SIG-M5 treated with dmso at 0.1 percent for 504 hours (cell line): ENCODE measurements at regions not wholly inside any gene's neighbourhood (a gene's known extent, or its start where the extent isn't known, plus 50 kb on each side); places are given as distances from the start of the nearest gene placed in this dataset.
"Not testable (repeated sequence)": the region's sequence is repeated elsewhere in the genome, so short reads cannot be mapped to it uniquely, and the experiment has no call there.

Source experiments
- DNase-seq: peaks from one replicate; lab custom pipeline; 2025; ENCODE audit not compliant: unreplicated experiment; lab: John Stamatoyannopoulos, UW

DNA sequence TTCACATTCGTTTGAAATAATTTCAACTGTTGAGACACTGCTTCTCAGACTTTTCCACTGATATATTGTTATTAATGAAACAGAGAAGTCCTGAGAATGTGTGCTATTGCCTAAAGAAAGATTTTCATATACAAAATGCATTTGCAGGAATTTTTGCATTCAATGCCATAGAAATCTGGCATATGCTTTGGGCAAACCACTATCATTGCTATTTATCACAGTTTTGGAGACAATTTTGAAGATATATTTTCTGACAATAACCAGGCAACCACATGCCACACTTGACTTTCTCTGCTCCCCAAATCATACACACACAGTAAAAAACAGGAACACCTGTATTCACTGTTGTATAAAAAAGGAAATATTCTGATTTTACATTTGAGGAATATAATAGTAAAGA lies 1303.7 kb upstream of the IGFBP7 start:
- no peak for DNase-seq

GRCh38 chr4:58411904-58412303 lies 1301.7 kb upstream of the IGFBP7 start:
- DNase-seq, result no peak

- no peak for DNase-seq
Observed at GRCh38 chr4:58406762-58407161, 1296.6 kb upstream of the IGFBP7 start.

- DNase-seq, result no peak
Observed at GRCh38 chr4:58368221-58368620, 1258.0 kb upstream of the IGFBP7 start.

- DNase-seq, result no peak
Observed at GRCh38 chr4:58360354-58361133, 1250.4 kb upstream of the IGFBP7 start.

- DNase-seq, result no peak
Observed at GRCh38 chr4:58359590-58359989, 1249.4 kb upstream of the IGFBP7 start.

- no peak for DNase-seq
Observed at GRCh38 chr4:58357947-58358346, 1247.8 kb upstream of the IGFBP7 start.

GRCh38 chr4:58325070-58325469 lies 1214.9 kb upstream of the IGFBP7 start:
- DNase-seq, result no peak

- no peak for DNase-seq
Observed at GRCh38 chr4:58313444-58313843, 1203.3 kb upstream of the IGFBP7 start.

- no peak for DNase-seq
Observed at GRCh38 chr4:58303456-58303855, 1193.3 kb upstream of the IGFBP7 start.

DNA sequence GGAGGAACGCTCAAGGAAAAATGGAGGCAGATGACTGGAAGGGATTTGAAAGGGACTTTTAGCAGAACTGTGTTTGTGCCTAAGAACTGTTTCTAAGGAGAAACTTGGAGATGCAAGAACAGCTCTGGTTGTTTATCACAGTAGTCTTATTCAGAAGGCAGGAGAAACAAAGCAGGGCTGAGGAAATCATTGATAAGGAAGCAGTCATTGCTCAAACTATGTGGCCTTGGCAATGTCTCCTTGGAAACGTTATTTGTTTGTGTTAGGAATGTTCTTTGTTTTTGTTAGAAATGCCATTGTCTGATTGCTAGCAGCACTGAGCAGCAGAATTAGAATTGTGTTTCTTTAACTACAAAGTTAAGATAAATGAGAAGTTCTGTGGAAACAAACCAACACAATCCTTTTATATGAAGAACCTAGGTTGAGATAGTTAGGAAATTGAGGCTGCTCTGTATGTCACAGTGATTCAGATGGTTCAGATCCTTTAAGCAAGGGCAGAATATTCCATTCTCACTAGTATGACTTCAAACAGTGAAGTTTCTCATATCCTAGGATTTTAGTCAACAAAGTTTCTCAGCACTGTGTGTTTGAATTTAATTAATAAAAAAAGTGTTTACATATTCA lies 1191.3 kb upstream of the IGFBP7 start:
- DNase-seq, result no peak

GRCh38 chr4:58286335-58286734 lies 1176.2 kb upstream of the IGFBP7 start:
- no peak for DNase-seq

GRCh38 chr4:58280928-58281327 lies 1170.7 kb upstream of the IGFBP7 start:
- DNase-seq, result not testable (repeated sequence)

DNA sequence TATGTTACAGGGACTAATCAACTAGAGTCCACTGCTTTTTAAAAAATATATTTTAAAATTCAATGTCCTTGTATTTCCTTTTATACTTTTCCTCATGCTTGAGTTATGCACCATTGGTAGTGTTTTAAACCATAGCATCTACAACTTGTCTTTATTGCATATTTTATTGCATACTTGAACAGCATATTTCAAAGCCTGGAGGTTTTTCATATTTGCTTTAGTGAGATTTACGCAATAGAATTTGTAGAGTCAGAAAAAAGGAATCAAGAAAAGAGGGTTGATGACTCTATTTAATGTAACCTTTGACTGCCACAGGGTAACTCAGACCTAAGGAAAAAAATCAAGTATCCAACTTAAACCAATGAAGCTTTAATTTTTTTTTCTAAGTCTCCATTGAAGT lies 1165.7 kb upstream of the IGFBP7 start:
- no peak for DNase-seq

- no peak for DNase-seq
Observed at GRCh38 chr4:58274553-58274952, 1164.4 kb upstream of the IGFBP7 start.

- DNase-seq, result no peak
Observed at GRCh38 chr4:58272311-58272710, 1162.1 kb upstream of the IGFBP7 start.

- DNase-seq, result no peak
Observed at GRCh38 chr4:58265734-58266133, 1155.5 kb upstream of the IGFBP7 start.

- no peak for DNase-seq
Observed at GRCh38 chr4:58261526-58261925, 1151.3 kb upstream of the IGFBP7 start.

DNA sequence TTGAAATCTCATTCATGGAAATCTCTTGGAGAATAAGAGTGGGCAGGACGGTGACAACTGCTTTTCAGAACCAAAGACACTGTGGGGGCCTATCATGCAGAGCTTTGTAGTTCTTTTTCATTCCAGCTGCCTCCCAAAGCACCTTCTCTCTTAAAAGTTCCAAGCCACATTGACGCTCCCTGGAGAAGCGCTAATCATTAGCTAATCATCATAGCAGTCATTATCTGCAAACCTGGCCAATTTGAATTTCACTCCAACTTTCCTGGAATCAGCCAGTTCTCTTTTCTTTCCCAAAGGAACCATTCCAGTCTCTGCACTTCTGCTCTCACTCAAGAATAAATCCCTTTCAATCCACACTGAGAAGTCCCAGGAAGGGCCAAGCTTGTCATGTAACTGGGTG lies 1144.1 kb upstream of the IGFBP7 start:
- no peak for DNase-seq

DNA sequence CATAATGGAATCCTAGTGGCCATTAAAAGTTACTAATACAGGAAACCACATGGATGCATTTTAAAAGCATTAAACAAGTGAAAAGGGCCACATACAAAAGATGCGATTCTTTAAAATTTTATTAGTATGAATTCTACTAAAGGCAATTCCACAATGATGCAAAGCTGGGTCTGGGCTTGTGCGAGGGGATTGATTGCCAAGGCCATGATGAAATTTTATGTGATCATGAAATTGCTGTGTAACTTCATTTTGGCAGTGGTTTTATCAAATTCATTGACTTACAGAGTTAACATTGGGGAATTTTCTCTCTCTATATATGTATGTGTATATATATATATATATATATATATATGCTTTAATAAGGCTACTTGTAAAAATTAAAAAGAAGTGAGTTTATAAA lies 1142.5 kb upstream of the IGFBP7 start:
- DNase-seq, result no peak

- no peak for DNase-seq
Observed at GRCh38 chr4:58247792-58248191, 1137.6 kb upstream of the IGFBP7 start.

DNA sequence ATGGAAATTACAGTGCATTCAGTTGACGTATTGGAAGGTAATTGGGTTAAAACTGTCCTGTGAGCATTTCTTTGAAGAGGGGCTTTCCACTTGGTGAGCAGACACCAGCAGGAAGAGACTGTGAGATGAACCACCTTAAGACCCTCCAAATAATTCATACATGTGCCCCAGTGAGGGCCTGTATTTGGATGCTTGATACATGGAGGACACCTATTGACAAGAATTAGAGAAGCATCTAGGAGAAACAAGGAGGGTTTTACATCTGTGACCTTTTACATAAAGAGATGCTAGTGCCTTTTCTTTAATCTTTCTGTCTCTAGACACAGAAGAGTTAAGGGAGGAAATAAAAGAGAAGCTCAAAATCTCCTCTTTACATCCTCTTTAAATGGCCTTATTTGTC lies 1115.3 kb upstream of the IGFBP7 start:
- DNase-seq, result no peak

DNA sequence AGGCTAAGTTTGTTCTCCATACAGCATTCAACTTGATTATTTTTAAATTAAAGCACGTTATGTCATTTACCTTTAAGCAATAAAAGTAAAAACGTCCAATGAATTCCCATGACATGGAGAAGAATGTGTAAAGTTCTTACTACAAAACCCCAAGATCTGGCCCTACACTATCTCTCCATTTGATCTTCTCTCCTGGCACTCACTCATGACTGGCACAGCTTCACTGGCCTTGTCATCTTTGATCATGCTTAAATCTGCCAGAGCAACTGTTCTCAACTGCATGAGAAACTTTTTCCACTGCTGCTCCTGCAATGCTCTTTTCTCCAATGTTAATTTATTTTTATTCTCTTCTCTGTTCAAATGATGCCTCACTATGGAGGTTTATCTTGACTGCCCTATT lies 1109.0 kb upstream of the IGFBP7 start:
- no peak for DNase-seq
